Keratinocyte (primary cell): ENCODE measurements at regions not wholly inside any gene's neighbourhood (a gene's known extent, or its start where the extent isn't known, plus 50 kb on each side); places are given as distances from the start of the nearest gene placed in this dataset.

Experiments
- DNase-seq: peaks from one replicate; pipeline ENCODE4 v3.0.0-alpha.2; 2011; ENCODE audit warnings: low read depth, missing footprints, low spot score
- FAIRE-seq: peaks from 2 replicates; lab custom pipeline; 2011; peaks lifted over from hg19 to GRCh38; lab: Jason Lieb, UNC
- H2AFZ ChIP-seq: 2 replicates; pipeline ENCODE4 v1.6.0; 2012; ENCODE audit warnings: low read length, control low read depth, inconsistent platforms; ENCODE audit not compliant: control insufficient read depth
- H3K27ac ChIP-seq: 2 replicates; pipeline ENCODE4 v1.5.1; 2011; ENCODE audit warnings: low read length; ENCODE audit not compliant: control insufficient read depth, insufficient read depth
- H3K27me3 ChIP-seq: 3 replicates; pipeline ENCODE4 v1.6.0; 2011; ENCODE audit warnings: low read length; ENCODE audit not compliant: control insufficient read depth, insufficient read depth; ENCODE audit errors: extremely low read depth
- H3K36me3 ChIP-seq, 2 experiments: 2 replicates in 1 of 2; 3 replicates in 1 of 2; pipeline ENCODE4 v1.5.1; 2011; ENCODE audit warnings: low read length in 2 of 2, mild to moderate bottlenecking in 1 of 2; ENCODE audit not compliant: control insufficient read depth in 2 of 2, insufficient read depth in 2 of 2; ENCODE audit errors: extremely low read depth in 1 of 2
- H3K4me1 ChIP-seq: 3 replicates; pipeline ENCODE4 v1.5.1; 2011; ENCODE audit warnings: low read length; ENCODE audit not compliant: control insufficient read depth, insufficient read depth; ENCODE audit errors: extremely low read depth
- H3K4me2 ChIP-seq: 3 replicates; pipeline ENCODE4 v1.6.0; 2011; ENCODE audit warnings: low read depth, low read length; ENCODE audit not compliant: control insufficient read depth, insufficient read depth; ENCODE audit errors: extremely low read depth
- H3K4me3 ChIP-seq, 3 experiments: fragments of 200-600 bp in 1 of 3; sonication (generic) in 1 of 3; 2 replicates in 2 of 3; 3 replicates in 1 of 3; pipeline ENCODE4 v1.5.1; 2011 to 2016; ENCODE audit warnings: low read length in 3 of 3, mild to moderate bottlenecking in 3 of 3, control low read depth in 2 of 3, inconsistent platforms in 1 of 3, low read depth in 1 of 3, mixed read lengths in 1 of 3, mixed run types in 1 of 3, moderate library complexity in 1 of 3; ENCODE audit not compliant: control insufficient read depth in 2 of 3, insufficient read depth in 2 of 3; ENCODE audit errors: extremely low read depth in 1 of 3
- H3K79me2 ChIP-seq: 2 replicates; pipeline ENCODE4 v1.6.0; 2012; ENCODE audit warnings: low read length; ENCODE audit not compliant: control insufficient read depth, insufficient read depth
- H3K9ac ChIP-seq: 3 replicates; pipeline ENCODE4 v1.6.0; 2011; ENCODE audit warnings: low read length; ENCODE audit not compliant: control insufficient read depth, insufficient read depth; ENCODE audit errors: extremely low read depth
- H3K9me1 ChIP-seq: 3 replicates; pipeline ENCODE4 v1.6.0; 2011; ENCODE audit warnings: low read length; ENCODE audit not compliant: control insufficient read depth, insufficient read depth; ENCODE audit errors: extremely low read depth
- H3K9me3 ChIP-seq: 2 replicates; pipeline ENCODE4 v1.5.1; 2012; ENCODE audit warnings: low read depth, low read length; ENCODE audit not compliant: control insufficient read depth
- H4K20me1 ChIP-seq: 3 replicates; pipeline ENCODE4 v1.6.0; 2011; ENCODE audit warnings: low read length; ENCODE audit not compliant: control insufficient read depth, insufficient read depth; ENCODE audit errors: extremely low read depth
- CTCF ChIP-seq, 3 experiments: IDR thresholded peaks in 1 of 3; conservative IDR thresholded peaks in 1 of 3; optimal IDR thresholded peaks in 1 of 3; 2 replicates in 2 of 3; 3 replicates in 1 of 3; pipeline versions ENCODE3 to v1.5.1; 2011; ENCODE audit warnings: low read length in 3 of 3, mild to moderate bottlenecking in 3 of 3, moderate library complexity in 2 of 3, control low read depth in 1 of 3, inconsistent platforms in 1 of 3; ENCODE audit not compliant: insufficient read depth in 2 of 3; ENCODE audit errors: extremely low read depth in 1 of 3
- EZH2 ChIP-seq: IDR thresholded peaks from one replicate; pipeline ENCODE4 v1.6.1; 2012; ENCODE audit warnings: inconsistent platforms, mild to moderate bottlenecking, low read length, moderate library complexity
- dilution Hi-C: fragments of 300-500 bp; cut with MboI; formaldehyde crosslinking; loops from one replicate; pipeline ENCODE4 v1.7.0; 2020; ENCODE audit warnings: low sequenced_read_pairs; ENCODE audit not compliant: extremely low pct_ligation_motif_present

DNA sequence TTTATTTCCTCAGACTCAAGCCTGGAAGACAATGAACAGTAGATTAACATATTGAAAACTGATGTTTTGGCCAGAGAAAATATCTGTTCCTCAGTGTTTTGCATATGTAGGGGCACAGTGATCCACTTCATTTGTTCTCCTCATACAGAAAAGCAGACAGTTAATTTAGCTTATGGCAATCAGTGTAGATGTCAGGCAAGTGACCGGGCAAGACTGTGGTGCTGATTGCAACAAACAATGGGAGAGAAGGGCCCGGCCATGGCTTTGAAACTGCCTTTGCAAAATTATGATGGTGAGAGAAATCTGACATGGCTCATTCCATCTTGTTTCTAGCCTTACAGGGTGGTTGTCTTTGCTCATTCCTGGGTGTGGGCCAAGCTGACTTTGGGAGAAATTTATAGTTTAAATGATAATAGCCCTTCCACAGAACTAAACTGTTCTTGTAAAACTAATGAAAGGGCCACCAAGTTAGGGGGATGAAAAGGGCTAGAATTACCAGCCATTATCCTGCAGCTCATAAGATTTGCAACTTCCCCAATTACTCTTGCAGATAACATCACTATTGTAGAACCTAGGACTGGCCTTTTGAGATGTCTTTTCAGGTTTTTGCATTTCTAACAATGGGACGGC lies 220.3 kb downstream of the KTN1 start:
- H3K9ac ChIP-seq = no peak overlapping the region
- H3K27me3 ChIP-seq = no peaks in the 10 kb centered on the region
- H4K20me1 ChIP-seq = no peaks in the 10 kb centered on the region
- H2AFZ ChIP-seq = no peak overlapping the region
- FAIRE-seq (no peak), DNase-seq (no peak)
- no peaks in the 10 kb centered on the region for H3K36me3 ChIP-seq
- H3K9me3 ChIP-seq = no peaks in the 10 kb centered on the region
- H3K4me2 ChIP-seq = no peak overlapping the region
- H3K79me2 ChIP-seq = no peaks in the 10 kb centered on the region
- no peak overlapping the region for H3K27ac ChIP-seq
- TF ChIP-seq EZH2 (no peak), CTCF (optimal IDR thresholded peaks at IDR 0.05 in 1 of 3, IDR thresholded peaks at IDR 0.05 in 1 of 3, conservative IDR thresholded peaks at IDR 0.05 in 1 of 3; ENCODE audit: extremely low read depth in 1 of 3, insufficient read depth in 2 of 3, low read length in 3 of 3) (no peak)
- dilution Hi-C loops = no loop called here
- H3K9me1 ChIP-seq = no peaks in the 10 kb centered on the region
- no peak overlapping the region for H3K4me3 ChIP-seq
- peaks cover 19% of the 10 kb centered on the region for H3K4me1 ChIP-seq

DNA sequence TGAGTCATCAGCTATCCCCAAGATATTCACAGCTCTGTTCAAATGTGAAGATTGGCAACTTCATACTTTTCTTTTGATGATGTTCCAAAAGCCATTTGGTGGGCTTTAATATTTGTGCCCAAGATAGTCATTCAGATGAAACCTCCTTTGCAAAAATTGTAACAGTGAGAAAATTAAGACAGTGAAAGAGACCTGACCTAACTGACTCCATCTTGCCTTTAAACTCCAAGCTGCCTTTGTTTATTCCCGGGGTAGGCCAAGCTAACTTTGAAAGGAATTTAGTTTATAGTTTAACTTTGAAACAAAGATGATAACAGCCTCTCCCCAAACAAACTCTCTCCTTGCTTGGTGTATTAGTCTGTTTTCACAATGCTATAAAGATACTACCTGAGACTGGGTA lies 221.1 kb downstream of the KTN1 start:
- Histone ChIP-seq H3K9ac (no peak overlapping the region), H2AFZ (no peak overlapping the region), H3K4me1 (peaks cover 19% of the 10 kb centered on the region), H3K79me2 (no peaks in the 10 kb centered on the region), H3K36me3 (no peaks in the 10 kb centered on the region), H3K9me1 (no peaks in the 10 kb centered on the region), H3K9me3 (no peaks in the 10 kb centered on the region), H3K4me2 (no peak overlapping the region), H4K20me1 (no peaks in the 10 kb centered on the region), H3K4me3 (no peak overlapping the region), H3K27me3 (no peaks in the 10 kb centered on the region), H3K27ac (no peak overlapping the region)
- dilution Hi-C loops = no loop called here
- TF ChIP-seq CTCF (optimal IDR thresholded peaks at IDR 0.05 in 1 of 3, IDR thresholded peaks at IDR 0.05 in 1 of 3, conservative IDR thresholded peaks at IDR 0.05 in 1 of 3; ENCODE audit: extremely low read depth in 1 of 3, insufficient read depth in 2 of 3, low read length in 3 of 3) = no peak
- TF ChIP-seq EZH2 = no peak
- FAIRE-seq (no peak), DNase-seq (no peak)
